Left hindlimb (tissue), 1 donor: ENCODE measurements at regions not wholly inside any gene's neighbourhood (a gene's known extent, or its start where the extent isn't known, plus 50 kb on each side); places are given as distances from the start of the nearest gene placed in this dataset.
"Not testable (repeated sequence)": the region's sequence is repeated elsewhere in the genome, so short reads cannot be mapped to it uniquely, and the experiment has no call there.

Experiments used
- DNase-seq: peaks from one replicate; pipeline ENCODE4 v3.0.0-alpha.2; 2018

GRCh38 chr21:27062443-27062842 lies 95.6 kb upstream of the ADAMTS5 start:
- no peak for DNase-seq

GRCh38 chr21:27061770-27062169 lies 94.9 kb upstream of the ADAMTS5 start:
- no peak for DNase-seq

- no peak for DNase-seq
Measured at GRCh38 chr21:27060190-27060589, 93.3 kb upstream of the ADAMTS5 start.

GRCh38 chr21:27058673-27059605 lies 92.1 kb upstream of the ADAMTS5 start:
- no peak for DNase-seq

- no peak for DNase-seq
Measured at GRCh38 chr21:27057997-27058396, 91.1 kb upstream of the ADAMTS5 start.

- no peak for DNase-seq
Measured at GRCh38 chr21:27047658-27048314, 80.9 kb upstream of the ADAMTS5 start.

GRCh38 chr21:27047283-27047657 lies 80.4 kb upstream of the ADAMTS5 start:
- DNase-seq: no peak

GRCh38 chr21:27045281-27045985 lies 78.5 kb upstream of the ADAMTS5 start:
- DNase-seq: no peak

GRCh38 chr21:27043377-27043776 lies 76.5 kb upstream of the ADAMTS5 start:
- DNase-seq: no peak

GRCh38 chr21:27040738-27041469 lies 74.0 kb upstream of the ADAMTS5 start:
- DNase-seq: no peak

GRCh38 chr21:27036736-27037301 lies 69.9 kb upstream of the ADAMTS5 start:
- no peak for DNase-seq

GRCh38 chr21:27035791-27036190 lies 68.9 kb upstream of the ADAMTS5 start:
- no peak for DNase-seq

- no peak for DNase-seq
Measured at GRCh38 chr21:27034796-27035195, 67.9 kb upstream of the ADAMTS5 start.

- no peak for DNase-seq
Measured at GRCh38 chr21:27033471-27033870, 66.6 kb upstream of the ADAMTS5 start.

- DNase-seq: no peak
Measured at GRCh38 chr21:27026501-27026900, 59.6 kb upstream of the ADAMTS5 start.

GRCh38 chr21:27025708-27026107 lies 58.8 kb upstream of the ADAMTS5 start:
- not testable (repeated sequence) for DNase-seq

- DNase-seq: no peak
Measured at GRCh38 chr21:27024971-27025370, 58.1 kb upstream of the ADAMTS5 start.

GRCh38 chr21:27024301-27024700 lies 57.4 kb upstream of the ADAMTS5 start:
- DNase-seq: no peak

GRCh38 chr21:27023186-27023585 lies 56.3 kb upstream of the ADAMTS5 start:
- DNase-seq: no peak

GRCh38 chr21:27021801-27022200 lies 54.9 kb upstream of the ADAMTS5 start:
- DNase-seq: no peak

- no peak for DNase-seq
Measured at GRCh38 chr21:27021046-27021445, 54.2 kb upstream of the ADAMTS5 start.

GRCh38 chr21:27017246-27017645 lies 50.4 kb upstream of the ADAMTS5 start:
- no peak for DNase-seq
